ENCODE measurements at regions not wholly inside any gene's neighbourhood (a gene's known extent, or its start where the extent isn't known, plus 50 kb on each side); places are given as distances from the start of the nearest gene placed in this dataset.

DNA sequence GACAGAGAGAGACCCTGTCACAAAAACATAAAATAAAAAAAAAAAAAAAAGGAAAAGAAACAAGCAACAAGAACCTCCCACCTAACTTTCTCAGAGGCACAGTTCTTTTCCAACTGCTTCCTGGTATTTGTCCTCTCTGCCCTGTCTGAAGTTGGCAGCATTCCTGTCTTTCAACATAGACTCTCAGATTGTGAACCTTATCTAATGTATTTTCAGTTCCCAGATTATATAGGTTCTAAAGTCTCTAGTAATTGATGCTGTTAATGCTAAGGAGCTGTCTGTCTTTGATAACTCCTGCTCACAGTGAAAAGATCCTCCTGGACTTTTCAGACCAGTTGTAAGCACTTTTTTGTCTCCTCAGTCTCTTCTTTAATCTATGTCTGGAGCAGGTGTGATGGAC, 199.5 kb upstream of the P2RY1 start:
- Histone ChIP-seq H2AFZ (no peak overlapping the region), H4K20me1 (ENCODE audit: insufficient read depth, poor library complexity, severe bottlenecking) (no peaks in the 10 kb centered on the region), H3K4me3 (no peak overlapping the region), H3K9me3 (ENCODE audit: low read depth) (no peaks in the 10 kb centered on the region), H3K27ac (no peak overlapping the region), H3K79me2 (no peaks in the 10 kb centered on the region), H3K4me1 (ENCODE audit: insufficient read depth) (peaks cover 12% of the 10 kb centered on the region), H3K4me2 (no peak overlapping the region), H3K36me3 (replicated peaks; ENCODE audit: insufficient read depth, low read depth) (no peaks in the 10 kb centered on the region), H3K27me3 (no peaks in the 10 kb centered on the region), H3K9me2 (replicated peaks; ENCODE audit: insufficient read depth) (no peaks in the 10 kb centered on the region)
- no peak for DNase-seq (ENCODE audit: low spot score)
- TF ChIP-seq EZH2 (IDR thresholded peaks at IDR 0.05; ENCODE audit: borderline replicate concordance) (no peak), CTCF (IDR thresholded peaks at IDR 0.05; ENCODE audit: poor library complexity) (no peak), EZH2phosphoT487 (IDR thresholded peaks at IDR 0.05; ENCODE audit: low read depth, severe bottlenecking, unreplicated experiment) (no peak)

GRCh38 chr3:152636651-152637050, 198.3 kb upstream of the P2RY1 start:
- 76% methylated on average over 4 of the region's 4 CpGs for WGBS (ENCODE audit: low lambda C conversion rate, missing lambda C conversion rate)
- Histone ChIP-seq H3K9me3 (ENCODE audit: low read depth) (no peaks in the 10 kb centered on the region), H3K27ac (no peak overlapping the region), H2AFZ (no peak overlapping the region), H3K4me2 (no peak overlapping the region), H3K27me3 (no peaks in the 10 kb centered on the region), H3K4me1 (ENCODE audit: insufficient read depth) (peaks cover 12% of the 10 kb centered on the region), H3K36me3 (replicated peaks; ENCODE audit: insufficient read depth, low read depth) (no peaks in the 10 kb centered on the region), H4K20me1 (ENCODE audit: insufficient read depth, poor library complexity, severe bottlenecking) (no peaks in the 10 kb centered on the region), H3K4me3 (no peak overlapping the region), H3K9me2 (replicated peaks; ENCODE audit: insufficient read depth) (no peaks in the 10 kb centered on the region), H3K79me2 (no peaks in the 10 kb centered on the region)
- TF ChIP-seq EZH2phosphoT487 (IDR thresholded peaks at IDR 0.05; ENCODE audit: low read depth, severe bottlenecking, unreplicated experiment) = no peak
- no peak for TF ChIP-seq CTCF (IDR thresholded peaks at IDR 0.05; ENCODE audit: poor library complexity)
- TF ChIP-seq EZH2 (IDR thresholded peaks at IDR 0.05; ENCODE audit: borderline replicate concordance) = no peak
- DNase-seq (ENCODE audit: low spot score) = no peak

- Histone ChIP-seq H4K20me1 (ENCODE audit: insufficient read depth, poor library complexity, severe bottlenecking) (no peaks in the 10 kb centered on the region), H3K9me2 (replicated peaks; ENCODE audit: insufficient read depth) (no peaks in the 10 kb centered on the region), H3K9me3 (ENCODE audit: low read depth) (no peaks in the 10 kb centered on the region), H3K27ac (peak overlapping the region; percentile 20), H2AFZ (no peak overlapping the region), H3K79me2 (no peaks in the 10 kb centered on the region), H3K27me3 (no peaks in the 10 kb centered on the region), H3K36me3 (replicated peaks; ENCODE audit: insufficient read depth, low read depth) (no peaks in the 10 kb centered on the region), H3K4me1 (ENCODE audit: insufficient read depth) (peaks cover 12% of the 10 kb centered on the region), H3K4me2 (no peak overlapping the region), H3K4me3 (no peak overlapping the region)
- no peak for TF ChIP-seq EZH2 (IDR thresholded peaks at IDR 0.05; ENCODE audit: borderline replicate concordance)
- TF ChIP-seq CTCF (IDR thresholded peaks at IDR 0.05; ENCODE audit: poor library complexity) = no peak
- no peak for TF ChIP-seq EZH2phosphoT487 (IDR thresholded peaks at IDR 0.05; ENCODE audit: low read depth, severe bottlenecking, unreplicated experiment)
- WGBS (ENCODE audit: low lambda C conversion rate, missing lambda C conversion rate) = 89% methylated on average over 4 of the region's 4 CpGs
- no peak for DNase-seq (ENCODE audit: low spot score)
Measured at GRCh38 chr3:152638214-152638613, 196.7 kb upstream of the P2RY1 start.

Data from hepatocyte (in vitro differentiated cells).